Endothelial cell of umbilical vein (primary cell): ENCODE measurements at regions not wholly inside any gene's neighbourhood (a gene's known extent, or its start where the extent isn't known, plus 50 kb on each side); places are given as distances from the start of the nearest gene placed in this dataset.

Experiments
- BruUV-seq: library from RNA; stranded (reverse); fragments of 400-500 nt; replicated peaks from 2 replicates; lab custom pipeline; 2021; lab: Mats Ljungman, UMichigan
- CTCF ChIA-PET: fragments of 300-600, 350-600 bp; sonication (Branson Sonifier 250); formaldehyde crosslinking; loops from one replicate; lab custom pipeline; 2021; ENCODE audit warnings: antibody characterized with exemption, inconsistent platforms; lab: Charles Lee
- POLR2A ChIA-PET: fragments of 300-600, 350-600 bp; sonication (Branson Sonifier 250); formaldehyde crosslinking; loops from one replicate; lab custom pipeline; 2021; ENCODE audit warnings: antibody characterized with exemption, inconsistent platforms; lab: Charles Lee
- DNase-seq: peaks from one replicate; pipeline ENCODE4 v3.0.0-alpha.2; 2011; ENCODE audit warnings: low read depth, low spot score
- FAIRE-seq: peaks from 2 replicates; lab custom pipeline; 2011; peaks lifted over from hg19 to GRCh38; lab: Jason Lieb, UNC
- H2AFZ ChIP-seq: 2 replicates; pipeline ENCODE4 v1.6.0; 2012; ENCODE audit warnings: low read depth, low read length, control low read depth, inconsistent platforms
- H3K27ac ChIP-seq: 2 replicates; pipeline ENCODE4 v1.5.1; 2011; ENCODE audit warnings: low read depth, mild to moderate bottlenecking, control low read depth, low read length, moderate library complexity; ENCODE audit not compliant: insufficient read depth
- H3K27me3 ChIP-seq, 2 experiments: 2 replicates each; pipeline versions ENCODE4 v1.6.0 to v1.6.1; 2011; ENCODE audit warnings: low read length in 2 of 2, mixed read lengths in 1 of 2; ENCODE audit not compliant: control insufficient read depth in 2 of 2, insufficient read depth in 2 of 2
- H3K36me3 ChIP-seq, 2 experiments: 2 replicates in 1 of 2; 3 replicates in 1 of 2; pipeline ENCODE4 v1.5.1; 2011; ENCODE audit warnings: low read length in 2 of 2, mild to moderate bottlenecking in 1 of 2, moderate library complexity in 1 of 2; ENCODE audit not compliant: control insufficient read depth in 2 of 2, insufficient read depth in 2 of 2; ENCODE audit errors: extremely low read depth in 1 of 2
- H3K4me1 ChIP-seq: 3 replicates; pipeline ENCODE4 v1.5.1; 2011; ENCODE audit warnings: mild to moderate bottlenecking, low read length; ENCODE audit not compliant: control insufficient read depth, insufficient read depth; ENCODE audit errors: extremely low read depth
- H3K4me2 ChIP-seq: 2 replicates; pipeline ENCODE4 v1.6.1; 2011; ENCODE audit warnings: low read length, control low read depth, mixed read lengths; ENCODE audit not compliant: insufficient read depth
- H3K4me3 ChIP-seq, 3 experiments: fragments of 200-600 bp in 1 of 3; sonication (generic), shearing (Covaris generic) in 1 of 3; replicated peaks in 1 of 3; 2 replicates each; pipeline ENCODE4 v1.5.1; 2011 to 2016; ENCODE audit warnings: control low read depth in 3 of 3, low read length in 3 of 3, mild to moderate bottlenecking in 2 of 3, inconsistent platforms in 1 of 3, low read depth in 1 of 3, moderate library complexity in 1 of 3; ENCODE audit not compliant: insufficient read depth in 1 of 3
- H3K79me2 ChIP-seq: 2 replicates; pipeline ENCODE4 v1.6.0; 2012; ENCODE audit warnings: low read length, inconsistent platforms; ENCODE audit not compliant: control insufficient read depth, insufficient read depth
- H3K9ac ChIP-seq: replicated peaks from 2 replicates; pipeline ENCODE3; 2011; ENCODE audit warnings: low read length, control low read depth; ENCODE audit not compliant: insufficient read depth; ENCODE audit errors: extremely low read depth
- H3K9me1 ChIP-seq: replicated peaks from 3 replicates; pipeline ENCODE4 v1.6.0; 2011; ENCODE audit warnings: mild to moderate bottlenecking, low read length; ENCODE audit not compliant: control insufficient read depth, insufficient read depth; ENCODE audit errors: extremely low read depth
- H3K9me3 ChIP-seq: replicated peaks from 2 replicates; pipeline ENCODE4 v1.5.1; 2012; ENCODE audit warnings: low read length, inconsistent platforms; ENCODE audit not compliant: control insufficient read depth, insufficient read depth
- H4K20me1 ChIP-seq: replicated peaks from 2 replicates; pipeline ENCODE3; 2011; ENCODE audit warnings: mild to moderate bottlenecking, low read length; ENCODE audit not compliant: control insufficient read depth, insufficient read depth; ENCODE audit errors: extremely low read depth
- CTCF ChIP-seq, 2 donors: IDR thresholded peaks; 1 replicate in 1 of 2; 2 replicates in 1 of 2; pipeline ENCODE4 v1.5.1; 2011; ENCODE audit warnings: low read length in 2 of 2, mild to moderate bottlenecking in 2 of 2, moderate library complexity in 2 of 2, control low read depth in 1 of 2, inconsistent platforms in 1 of 2, low read depth in 1 of 2; ENCODE audit not compliant: insufficient read depth in 1 of 2; ENCODE audit errors: extremely low read depth in 1 of 2
- POLR2A ChIP-seq: IDR thresholded peaks from 2 replicates; pipeline ENCODE4 v1.6.1; 2012; ENCODE audit warnings: low read depth, mild to moderate bottlenecking, control low read depth, low read length
- POLR2AphosphoS5 ChIP-seq: IDR thresholded peaks from 2 replicates; pipeline ENCODE4 v1.6.1; 2012; ENCODE audit warnings: low read depth, mild to moderate bottlenecking, control low read depth, low read length, moderate library complexity; ENCODE audit not compliant: insufficient read depth
- dilution Hi-C: fragments of 300-500 bp; cut with MboI; formaldehyde crosslinking; loops from one replicate; pipeline ENCODE4 v1.15.0; 2019; ENCODE audit warnings: low sequenced_read_pairs; ENCODE audit not compliant: extremely low pct_ligation_motif_present
- intact Hi-C: fragments of 100-400 bp; cut with micrococcal nuclease; formaldehyde crosslinking; loops from one replicate; pipeline ENCODE4 v1.10.0; 2022

- FAIRE-seq (no peak), DNase-seq (no peak)
- Histone ChIP-seq H3K9me1 (no peaks in the 10 kb centered on the region), H3K9ac (no peak overlapping the region), H3K27me3 (no peaks in the 10 kb centered on the region), H3K4me1 (no peaks in the 10 kb centered on the region), H3K4me2 (no peak overlapping the region), H3K36me3 (no peaks in the 10 kb centered on the region), H2AFZ (no peak overlapping the region), H4K20me1 (no peaks in the 10 kb centered on the region), H3K4me3 (no peak overlapping the region), H3K79me2 (no peaks in the 10 kb centered on the region), H3K9me3 (no peaks in the 10 kb centered on the region), H3K27ac (no peak overlapping the region)
- POLR2A ChIA-PET, result no interaction called here
- intact Hi-C loops, result no loop called here
- BruUV-seq, result no TSS peak
- no peak for TF ChIP-seq POLR2AphosphoS5
- CTCF ChIA-PET, result no interaction called here
- dilution Hi-C loops, result no loop called here
Observed at GRCh38 chrX:151796576-151796975, 62.0 kb downstream of the CNGA2 start.

- Histone ChIP-seq H3K36me3 (no peaks in the 10 kb centered on the region), H2AFZ (no peak overlapping the region), H3K9me3 (no peaks in the 10 kb centered on the region), H3K4me1 (no peaks in the 10 kb centered on the region), H3K79me2 (no peaks in the 10 kb centered on the region), H3K9me1 (no peaks in the 10 kb centered on the region), H3K4me2 (no peak overlapping the region), H3K9ac (no peak overlapping the region), H3K4me3 (no peak overlapping the region), H3K27ac (no peak overlapping the region), H3K27me3 (no peaks in the 10 kb centered on the region), H4K20me1 (no peaks in the 10 kb centered on the region)
- dilution Hi-C loops (no loop called here), intact Hi-C loops (loop anchor here (2.0 kb wide), 1 partner anchor 831 kb away; no protein-coding TSS in a partner anchor)
- peak; percentile 74 for FAIRE-seq
- TF ChIP-seq POLR2A, result no peak
- peak in 1 of 2 donors; percentile 22 for TF ChIP-seq CTCF (IDR thresholded peaks at IDR 0.05; ENCODE audit: extremely low read depth in 1 of 2, insufficient read depth in 1 of 2, low read depth in 1 of 2, low read length in 2 of 2)
- BruUV-seq, result no TSS peak
- ChIA-PET POLR2A (no interaction called here), CTCF (interaction anchor here (0.9 to 2.4 kb wide), 4 partner anchors 49 to 833 kb away, joined by 3 to 17 read pairs (median 9); no protein-coding TSS in a partner anchor)
- peak; percentile 8 for DNase-seq
Observed at GRCh38 chrX:151801980-151802379, 67.4 kb downstream of the CNGA2 start.
